Stimulated activated naive CD8-positive, alpha-beta T cell treated with anti-CD3 and anti-CD28 coated beads, Interleukin-15, amount 100 ng/mL, for 72 hours (primary cell): ENCODE measurements at regions not wholly inside any gene's neighbourhood (a gene's known extent, or its start where the extent isn't known, plus 50 kb on each side); places are given as distances from the start of the nearest gene placed in this dataset.

Experiments used
- ATAC-seq: fragments of 150-1000 bp; cut with Tn5 transposase; 2 replicates; pipeline ENCODE4 v1.10.0; 2021; ENCODE audit warnings: mild to moderate bottlenecking, moderate library complexity
- DNase-seq, 2 donors: peaks; one replicate each; pipeline ENCODE4 v3.0.0; 2021 to 2022
- H3K27ac Mint-ChIP-seq, 2 donors: one replicate each; pipeline ENCODE4 v1.8.0; 2022; ENCODE audit warnings: mild to moderate bottlenecking in 2 of 2, mixed read lengths in 2 of 2, moderate library complexity in 2 of 2
- H3K27me3 Mint-ChIP-seq: one replicate; pipeline ENCODE4 v1.8.0; 2022; ENCODE audit warnings: mixed read lengths
- H3K4me1 Mint-ChIP-seq: one replicate; pipeline ENCODE4 v1.8.0; 2022; ENCODE audit warnings: mild to moderate bottlenecking, mixed read lengths
- H3K4me3 Mint-ChIP-seq, 2 donors: one replicate each; pipeline ENCODE4 v1.8.0; 2022; ENCODE audit warnings: mild to moderate bottlenecking in 2 of 2, mixed read lengths in 2 of 2, moderate library complexity in 1 of 2
- H3K9me3 Mint-ChIP-seq, 2 donors: one replicate each; pipeline ENCODE4 v1.8.0; 2022; ENCODE audit warnings: mixed read lengths in 2 of 2

- Mint-ChIP-seq H3K4me3 (no peak overlapping the region), H3K4me1 (no peaks in the 10 kb centered on the region), H3K27me3 (peaks cover 16% of the 10 kb centered on the region), H3K9me3 (no peaks in the 10 kb centered on the region), H3K27ac (no peak overlapping the region)
- no peak for DNase-seq
- ATAC-seq: no peak
Measured at GRCh38 chr5:38758774-38759600, 86.8 kb upstream of the OSMR start.

- Mint-ChIP-seq H3K4me3 (no peak overlapping the region), H3K27me3 (peaks cover 20% of the 10 kb centered on the region), H3K27ac (no peak overlapping the region), H3K9me3 (peaks cover 0 to 13% of the 10 kb centered on the region in 2 donors), H3K4me1 (no peaks in the 10 kb centered on the region)
- no peak for ATAC-seq
- DNase-seq: no peak
Measured at GRCh38 chr5:38764937-38765391, 80.8 kb upstream of the OSMR start.

- Mint-ChIP-seq H3K4me1 (no peaks in the 10 kb centered on the region), H3K9me3 (peaks cover 0 to 13% of the 10 kb centered on the region in 2 donors), H3K4me3 (no peak overlapping the region), H3K27ac (no peak overlapping the region), H3K27me3 (peaks cover 20% of the 10 kb centered on the region)
- ATAC-seq: no peak
- no peak for DNase-seq
Measured at GRCh38 chr5:38765399-38765861, 80.4 kb upstream of the OSMR start.

- Mint-ChIP-seq H3K4me1 (no peaks in the 10 kb centered on the region), H3K27me3 (peaks cover 20% of the 10 kb centered on the region), H3K4me3 (no peak overlapping the region), H3K9me3 (peaks cover 0 to 13% of the 10 kb centered on the region in 2 donors), H3K27ac (no peak overlapping the region)
- ATAC-seq (no peak), DNase-seq (no peak)
Measured at GRCh38 chr5:38766151-38766550, 79.7 kb upstream of the OSMR start.

- no peaks in the 10 kb centered on the region for H3K4me1 Mint-ChIP-seq
- DNase-seq (no peak), ATAC-seq (no peak)
- no peak overlapping the region for H3K4me3 Mint-ChIP-seq
- peaks cover 34% of the 10 kb centered on the region for H3K27me3 Mint-ChIP-seq
- H3K27ac Mint-ChIP-seq: no peak overlapping the region
- H3K9me3 Mint-ChIP-seq: peaks cover 0 to 13% of the 10 kb centered on the region in 2 donors
Measured at GRCh38 chr5:38768412-38769211, 77.2 kb upstream of the OSMR start.

GRCh38 chr5:38772471-38772870, 73.3 kb upstream of the OSMR start:
- Mint-ChIP-seq H3K4me1 (no peaks in the 10 kb centered on the region), H3K27ac (no peak overlapping the region), H3K4me3 (no peak overlapping the region), H3K9me3 (no peaks in the 10 kb centered on the region), H3K27me3 (peaks cover 38% of the 10 kb centered on the region)
- DNase-seq: no peak
- ATAC-seq: no peak

GRCh38 chr5:38775218-38775840, 70.5 kb upstream of the OSMR start:
- H3K4me1 Mint-ChIP-seq: no peaks in the 10 kb centered on the region
- DNase-seq: no peak
- ATAC-seq: no peak
- no peak overlapping the region for H3K27ac Mint-ChIP-seq
- H3K9me3 Mint-ChIP-seq: no peaks in the 10 kb centered on the region
- H3K4me3 Mint-ChIP-seq: no peak overlapping the region
- peaks cover 42% of the 10 kb centered on the region for H3K27me3 Mint-ChIP-seq

- no peak for DNase-seq
- Mint-ChIP-seq H3K27ac (no peak overlapping the region), H3K4me1 (no peaks in the 10 kb centered on the region), H3K9me3 (peaks cover 0 to 4% of the 10 kb centered on the region in 2 donors), H3K27me3 (peaks cover 50% of the 10 kb centered on the region), H3K4me3 (no peak overlapping the region)
- ATAC-seq: no peak
Measured at GRCh38 chr5:38776149-38776896, 69.5 kb upstream of the OSMR start.

- Mint-ChIP-seq H3K27ac (no peak overlapping the region), H3K4me3 (no peak overlapping the region), H3K9me3 (peaks cover 0 to 4% of the 10 kb centered on the region in 2 donors), H3K27me3 (peaks cover 51% of the 10 kb centered on the region), H3K4me1 (no peaks in the 10 kb centered on the region)
- ATAC-seq (no peak), DNase-seq (no peak)
Measured at GRCh38 chr5:38777111-38777510, 68.7 kb upstream of the OSMR start.

GRCh38 chr5:38780316-38780715, 65.5 kb upstream of the OSMR start:
- no peaks in the 10 kb centered on the region for H3K4me1 Mint-ChIP-seq
- H3K4me3 Mint-ChIP-seq: no peak overlapping the region
- peaks cover 44% of the 10 kb centered on the region for H3K27me3 Mint-ChIP-seq
- no peak overlapping the region for H3K27ac Mint-ChIP-seq
- peaks cover 0 to 4% of the 10 kb centered on the region in 2 donors for H3K9me3 Mint-ChIP-seq
- ATAC-seq: no peak
- DNase-seq: no peak

- Mint-ChIP-seq H3K27me3 (peaks cover 43% of the 10 kb centered on the region), H3K4me1 (no peaks in the 10 kb centered on the region), H3K9me3 (peaks cover 6 to 8% of the 10 kb centered on the region in 2 donors), H3K4me3 (no peak overlapping the region), H3K27ac (no peak overlapping the region)
- ATAC-seq (no peak), DNase-seq (no peak)
Measured at GRCh38 chr5:38780945-38781344, 64.9 kb upstream of the OSMR start.

GRCh38 chr5:38782180-38782835, 63.5 kb upstream of the OSMR start:
- Mint-ChIP-seq H3K4me3 (no peak overlapping the region), H3K27ac (no peak overlapping the region), H3K9me3 (peaks cover 8 to 13% of the 10 kb centered on the region in 2 donors), H3K4me1 (no peaks in the 10 kb centered on the region), H3K27me3 (peaks cover 35% of the 10 kb centered on the region)
- ATAC-seq: peak; percentile 54
- DNase-seq: no peak

GRCh38 chr5:38783011-38783561, 62.7 kb upstream of the OSMR start:
- ATAC-seq (no peak), DNase-seq (no peak)
- peaks cover 8 to 18% of the 10 kb centered on the region in 2 donors for H3K9me3 Mint-ChIP-seq
- H3K4me3 Mint-ChIP-seq: no peak overlapping the region
- no peaks in the 10 kb centered on the region for H3K4me1 Mint-ChIP-seq
- H3K27me3 Mint-ChIP-seq: peaks cover 30% of the 10 kb centered on the region
- H3K27ac Mint-ChIP-seq: no peak overlapping the region

- Mint-ChIP-seq H3K27ac (no peak overlapping the region), H3K27me3 (peaks cover 43% of the 10 kb centered on the region), H3K4me1 (no peaks in the 10 kb centered on the region), H3K4me3 (no peak overlapping the region), H3K9me3 (peaks cover 8 to 14% of the 10 kb centered on the region in 2 donors)
- DNase-seq: no peak
- ATAC-seq: no peak
Measured at GRCh38 chr5:38789134-38789533, 56.7 kb upstream of the OSMR start.
